Astrocyte of the cerebellum (primary cell): ENCODE measurements at regions not wholly inside any gene's neighbourhood (a gene's known extent, or its start where the extent isn't known, plus 50 kb on each side); places are given as distances from the start of the nearest gene placed in this dataset.
A peak's percentile ranks its signal among the peaks of the same experiment; 100 is the strongest.

Experiments
- DNase-seq: peaks from one replicate; pipeline ENCODE4 v3.0.0-alpha.2; 2011; ENCODE audit warnings: low read depth
- H3K4me3 ChIP-seq: 2 replicates; pipeline ENCODE4 v1.5.1; 2011; ENCODE audit warnings: mild to moderate bottlenecking, low read depth, low read length, moderate library complexity
- CTCF ChIP-seq: IDR thresholded peaks from 2 replicates; pipeline ENCODE4 v1.5.1; 2012; ENCODE audit warnings: low read length, low read depth, moderate library complexity, mild to moderate bottlenecking; ENCODE audit errors: missing control alignments
- in situ Hi-C: cut with HindIII; loops from 2 replicates; pipeline ENCODE4 v1.10.0; 2017; ENCODE audit warnings: low sequenced_read_pairs

DNA sequence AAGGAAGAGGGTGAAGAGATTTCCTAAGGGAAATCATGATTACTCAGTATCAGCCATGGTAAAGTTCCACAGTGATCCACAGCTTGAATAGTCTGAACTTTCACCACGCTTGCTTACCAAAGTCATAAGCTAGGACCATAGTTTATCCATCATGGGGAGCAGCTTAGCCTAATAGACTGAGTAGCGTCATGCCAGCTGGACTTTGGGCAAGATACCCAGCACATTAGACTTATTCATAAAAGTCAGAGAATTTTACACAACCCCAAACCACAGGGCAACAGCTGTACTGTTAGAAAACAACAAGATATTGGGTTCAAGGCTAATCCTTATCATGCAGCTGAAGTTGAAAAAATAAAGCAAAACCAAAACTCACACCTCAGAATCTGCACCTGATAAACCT lies 491.0 kb downstream of the XPNPEP1 start:
- H3K4me3 ChIP-seq = no peak overlapping the region
- TF ChIP-seq CTCF = no peak

GRCh38 chr10:109430799-109431198 lies 492.5 kb downstream of the XPNPEP1 start:
- in situ Hi-C loops = no loop called here
- no peak overlapping the region for H3K4me3 ChIP-seq
- no peak for DNase-seq
- TF ChIP-seq CTCF = no peak

More for the DNA sequence above, 491.0 kb downstream of the XPNPEP1 start:
- in situ Hi-C loops = no loop called here
- DNase-seq = no peak

GRCh38 chr10:109430043-109430760 lies 493.1 kb downstream of the XPNPEP1 start:
- peak; percentile 52 for DNase-seq

GRCh38 chr10:109428775-109429491 lies 494.4 kb downstream of the XPNPEP1 start:
- no peak overlapping the region for H3K4me3 ChIP-seq
- no peak for TF ChIP-seq CTCF

More at GRCh38 chr10:109430043-109430760, 493.1 kb downstream of the XPNPEP1 start:
- TF ChIP-seq CTCF = no peak
- in situ Hi-C loops = no loop called here
- no peak overlapping the region for H3K4me3 ChIP-seq

GRCh38 chr10:109427411-109427810 lies 495.9 kb downstream of the XPNPEP1 start:
- peak; percentile 8 for TF ChIP-seq CTCF
- in situ Hi-C loops = no loop called here
- no peak overlapping the region for H3K4me3 ChIP-seq
- DNase-seq = no peak

More at GRCh38 chr10:109428775-109429491, 494.4 kb downstream of the XPNPEP1 start:
- DNase-seq = no peak
- in situ Hi-C loops = no loop called here

GRCh38 chr10:109426987-109427386 lies 496.3 kb downstream of the XPNPEP1 start:
- H3K4me3 ChIP-seq = no peak overlapping the region
- in situ Hi-C loops = no loop called here
- DNase-seq = no peak
- no peak for TF ChIP-seq CTCF
